ENCODE measurements at regions not wholly inside any gene's neighbourhood (a gene's known extent, or its start where the extent isn't known, plus 50 kb on each side); places are given as distances from the start of the nearest gene placed in this dataset.
"Not testable (repeated sequence)": the region's sequence is repeated elsewhere in the genome, so short reads cannot be mapped to it uniquely, and the experiment has no call there.

GRCh38 chr17:65301184-65301583 lies 164.0 kb downstream of the RGS9 start:
- DNase-seq, result no peak

DNA sequence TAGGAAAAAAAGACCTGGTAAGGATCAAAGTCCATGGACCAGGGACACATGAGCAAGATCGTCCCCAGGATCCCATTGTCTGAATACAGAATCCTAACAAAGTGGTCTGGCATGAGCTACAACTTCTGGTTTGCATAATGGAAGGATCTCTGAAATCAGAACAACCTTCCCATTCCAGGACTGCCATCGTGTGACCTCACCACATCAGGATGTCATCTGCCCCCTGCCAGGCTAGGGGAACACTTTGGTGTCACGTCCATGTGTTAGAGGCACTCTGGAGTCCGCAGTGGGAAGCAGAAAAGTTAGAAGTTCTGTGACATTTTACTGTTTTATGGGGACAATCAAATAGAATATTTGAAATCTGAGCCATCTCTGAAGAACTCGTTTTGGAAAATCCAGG lies 160.7 kb downstream of the RGS9 start:
- DNase-seq, result no peak

GRCh38 chr17:65297384-65297783 lies 160.2 kb downstream of the RGS9 start:
- no peak for DNase-seq

GRCh38 chr17:65294181-65294719 lies 157.1 kb downstream of the RGS9 start:
- peak; percentile 78 to 85 for DNase-seq

GRCh38 chr17:65293584-65294180 lies 156.5 kb downstream of the RGS9 start:
- peak in 1 of 2 experiments; percentile 42 for DNase-seq

DNA sequence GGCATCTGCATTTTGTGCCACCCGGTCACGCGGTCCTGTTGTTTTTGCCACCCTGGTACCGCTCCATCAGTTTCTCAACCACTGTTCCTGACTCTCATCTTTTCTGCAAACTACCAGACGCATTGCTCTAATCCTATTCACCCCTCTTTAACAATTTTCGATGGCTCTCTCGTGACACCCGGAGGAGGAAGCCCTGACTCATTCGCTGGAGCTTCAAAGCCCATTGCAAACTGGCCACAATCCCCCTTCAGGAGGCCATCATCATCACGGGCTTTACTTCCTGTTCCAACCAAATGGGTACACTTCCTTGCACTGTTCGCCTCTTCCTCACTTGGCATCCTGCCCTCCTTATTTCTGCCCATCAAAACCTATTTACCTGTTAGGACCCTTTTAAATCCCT lies 155.3 kb downstream of the RGS9 start:
- no peak for DNase-seq

GRCh38 chr17:65291301-65291700 lies 154.1 kb downstream of the RGS9 start:
- DNase-seq, result not testable (repeated sequence)

DNA sequence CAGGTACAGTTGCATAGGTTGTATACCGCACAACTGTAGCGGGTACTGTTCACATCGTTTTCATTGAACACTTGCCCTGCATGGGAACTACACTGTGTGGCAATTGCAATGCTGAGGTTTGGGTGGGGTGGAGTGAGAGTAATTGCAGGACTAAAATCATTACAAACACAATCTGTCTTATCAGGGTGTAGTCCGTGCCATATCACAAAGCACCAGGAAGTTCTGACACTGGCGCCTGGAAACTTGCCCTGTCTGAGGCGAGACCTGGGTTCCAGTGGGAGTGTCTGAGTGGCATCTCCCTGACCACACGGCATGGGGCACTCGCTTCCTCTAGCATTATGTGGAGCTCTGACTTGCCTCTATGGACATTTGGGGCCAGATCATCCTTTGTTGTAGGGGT lies 153.4 kb downstream of the RGS9 start:
- no peak for DNase-seq

DNA sequence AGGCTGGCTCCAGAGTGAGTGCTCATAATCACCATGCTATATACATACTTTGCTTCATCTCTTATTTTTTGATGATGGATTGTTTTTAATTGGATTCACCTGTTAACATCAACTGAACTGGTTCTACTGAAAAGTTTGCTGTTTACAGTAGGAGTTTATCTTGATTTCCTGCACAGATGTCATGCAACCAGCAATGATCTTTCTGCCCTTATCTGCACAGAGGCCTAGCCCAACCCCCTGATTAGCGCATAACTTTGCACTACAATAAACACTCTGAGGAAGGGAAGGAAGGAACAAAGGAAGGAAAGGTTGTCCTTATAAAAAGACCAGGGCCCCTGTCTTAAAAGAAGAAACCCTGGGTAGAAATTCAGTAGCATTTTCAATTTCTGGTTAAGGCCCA lies 152.9 kb downstream of the RGS9 start:
- DNase-seq, result no peak

GRCh38 chr17:65287040-65287439 lies 149.9 kb downstream of the RGS9 start:
- no peak for DNase-seq

DNA sequence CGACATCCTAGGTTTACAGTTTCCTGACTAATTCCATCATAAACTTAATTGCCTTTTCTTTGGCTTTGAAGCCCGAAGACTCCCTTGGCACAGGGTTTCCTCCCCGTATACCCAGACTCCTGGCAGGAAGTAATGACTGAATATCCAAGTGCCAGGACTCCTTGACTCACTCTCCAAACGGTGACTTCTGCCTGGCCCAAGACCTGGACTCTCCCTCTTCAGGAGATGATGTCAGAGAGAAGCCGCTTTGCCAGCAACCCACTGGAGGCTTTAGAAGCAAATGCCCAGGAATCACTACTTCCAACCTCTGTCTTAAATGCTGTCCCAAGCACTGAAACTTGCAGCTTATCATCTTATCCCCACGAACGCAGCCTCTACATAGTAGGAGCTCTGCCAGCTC lies 146.5 kb downstream of the RGS9 start:
- DNase-seq, result no peak

DNA sequence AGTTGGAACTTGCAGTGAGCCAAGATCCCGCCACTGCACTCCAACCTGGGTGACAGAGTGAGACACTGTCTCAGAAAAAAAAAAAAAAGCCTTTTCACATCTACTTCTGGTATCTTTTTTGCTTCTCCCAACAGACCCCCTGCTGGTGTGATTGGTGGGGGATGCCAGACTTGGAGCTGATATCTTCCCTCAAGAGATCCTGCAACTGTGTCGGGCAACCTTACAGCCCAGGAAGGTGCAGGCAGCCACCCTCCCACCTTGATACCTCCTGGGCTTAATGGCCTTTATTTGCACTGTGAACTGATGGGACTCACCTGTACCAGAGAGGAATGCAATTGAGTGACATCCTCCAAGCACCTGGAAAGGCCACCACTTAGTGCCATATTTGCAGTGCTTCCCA lies 142.3 kb downstream of the RGS9 start:
- DNase-seq, result no peak

- no peak for DNase-seq
Measured at GRCh38 chr17:65278820-65279184, 141.6 kb downstream of the RGS9 start.

- DNase-seq, result peak; percentile 13 to 20
Measured at GRCh38 chr17:65278050-65278819, 141.1 kb downstream of the RGS9 start.

DNA sequence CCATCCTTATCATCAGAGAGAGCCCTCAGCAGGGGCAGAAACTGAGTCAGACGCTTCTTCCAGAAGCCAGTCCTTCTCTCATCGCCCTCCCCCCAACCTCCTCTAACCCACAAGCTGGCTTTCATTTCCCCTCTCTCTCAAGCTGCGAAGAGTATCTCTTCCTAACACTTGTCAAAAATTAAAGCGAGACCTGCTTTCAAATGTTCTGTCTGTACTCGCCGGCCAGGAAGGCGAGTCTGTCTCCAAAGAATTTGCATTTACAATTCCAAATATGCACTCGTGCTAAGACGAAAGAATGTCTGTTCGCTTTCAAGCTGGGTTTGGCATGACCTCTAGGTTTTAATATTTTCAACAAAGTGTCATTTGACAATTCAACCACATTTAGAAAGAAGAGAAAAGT lies 140.4 kb downstream of the RGS9 start:
- no peak for DNase-seq
